ENCODE measurements at regions not wholly inside any gene's neighbourhood (a gene's known extent, or its start where the extent isn't known, plus 50 kb on each side); places are given as distances from the start of the nearest gene placed in this dataset.
A peak's percentile ranks its signal among the peaks of the same experiment; 100 is the strongest.
"Not testable (repeated sequence)": the region's sequence is repeated elsewhere in the genome, so short reads cannot be mapped to it uniquely, and the experiment has no call there.

GRCh38 chr12:107857191-107857590 is 82.7 kb downstream of the ASCL4 start:
- Histone ChIP-seq H3K4me2 (no peak overlapping the region), H3F3A (ENCODE audit: low read depth) (no peaks in the 10 kb centered on the region), H3K9ac (no peak overlapping the region), H3K4me3 (no peak overlapping the region), H3K36me3 (no peaks in the 10 kb centered on the region), H3K27ac (no peak overlapping the region), H3K27me3 (peaks cover 97% of the 10 kb centered on the region), H3K9me3 (ENCODE audit: low read depth) (no peaks in the 10 kb centered on the region), H4K20me1 (ENCODE audit: low read depth) (no peaks in the 10 kb centered on the region), H3K4me1 (no peaks in the 10 kb centered on the region), H3K79me2 (ENCODE audit: low read depth) (no peaks in the 10 kb centered on the region), H2AFZ (replicated peaks) (no peak overlapping the region)
- Mint-ChIP-seq H3K4me1 (no peaks in the 10 kb centered on the region), H3K27me3 (ENCODE audit: insufficient read depth, low read depth) (peaks cover 22% of the 10 kb centered on the region), H3K9me3 (no peaks in the 10 kb centered on the region), H3K4me3 (no peak overlapping the region), H3K27ac (no peak overlapping the region), H3K36me3 (no peaks in the 10 kb centered on the region)
- no peak for DNase-seq (ENCODE audit: low spot score)
- TF ChIP-seq CTCF (IDR thresholded peaks at IDR 0.05) (no peak), EZH2phosphoT487 (IDR thresholded peaks at IDR 0.05) (no peak)

GRCh38 chr12:107859367-107859766 is 84.9 kb downstream of the ASCL4 start:
- Histone ChIP-seq H4K20me1 (ENCODE audit: low read depth) (no peaks in the 10 kb centered on the region), H3K27ac (no peak overlapping the region), H3K9me3 (ENCODE audit: low read depth) (no peaks in the 10 kb centered on the region), H3K79me2 (ENCODE audit: low read depth) (no peaks in the 10 kb centered on the region), H3K4me2 (no peak overlapping the region), H3F3A (ENCODE audit: low read depth) (peaks cover under 1% of the 10 kb centered on the region), H3K27me3 (peaks cover 99% of the 10 kb centered on the region), H2AFZ (replicated peaks) (no peak overlapping the region), H3K36me3 (no peaks in the 10 kb centered on the region), H3K9ac (no peak overlapping the region), H3K4me1 (no peaks in the 10 kb centered on the region), H3K4me3 (no peak overlapping the region)
- H3K9me3 Mint-ChIP-seq = peaks cover 5% of the 10 kb centered on the region
- H3K27ac Mint-ChIP-seq = no peak overlapping the region
- H3K36me3 Mint-ChIP-seq = no peaks in the 10 kb centered on the region
- no peak for DNase-seq (ENCODE audit: low spot score)
- H3K27me3 Mint-ChIP-seq (ENCODE audit: insufficient read depth, low read depth) = peaks cover 42% of the 10 kb centered on the region
- TF ChIP-seq EZH2phosphoT487 (IDR thresholded peaks at IDR 0.05) = no peak
- TF ChIP-seq EZH2 (IDR thresholded peaks at IDR 0.05) = no peak
- TF ChIP-seq CTCF (IDR thresholded peaks at IDR 0.05) = no peak
- peaks cover 5% of the 10 kb centered on the region for H3K4me1 Mint-ChIP-seq
- no peak overlapping the region for H3K4me3 Mint-ChIP-seq

- Histone ChIP-seq H3K9ac (no peak overlapping the region), H3F3A (ENCODE audit: low read depth) (peaks cover 6% of the 10 kb centered on the region), H2AFZ (replicated peaks) (peak overlapping the region; percentile 75), H3K4me2 (peak overlapping the region; percentile 74), H3K36me3 (no peaks in the 10 kb centered on the region), H3K79me2 (ENCODE audit: low read depth) (no peaks in the 10 kb centered on the region), H3K4me1 (no peaks in the 10 kb centered on the region), H3K27ac (no peak overlapping the region), H3K9me3 (ENCODE audit: low read depth) (no peaks in the 10 kb centered on the region), H4K20me1 (ENCODE audit: low read depth) (no peaks in the 10 kb centered on the region), H3K27me3 (peaks cover 99% of the 10 kb centered on the region), H3K4me3 (peak overlapping the region; percentile 46)
- H3K36me3 Mint-ChIP-seq = no peaks in the 10 kb centered on the region
- peak; percentile 51 for DNase-seq (ENCODE audit: low spot score)
- H3K4me1 Mint-ChIP-seq = peaks cover 9% of the 10 kb centered on the region
- H3K27ac Mint-ChIP-seq = no peak overlapping the region
- H3K4me3 Mint-ChIP-seq = peak overlapping the region; percentile 76
- TF ChIP-seq EZH2 (IDR thresholded peaks at IDR 0.05) = peak; percentile 79
- TF ChIP-seq CTCF (IDR thresholded peaks at IDR 0.05) = no peak
- TF ChIP-seq EZH2phosphoT487 (IDR thresholded peaks at IDR 0.05) = no peak
- peaks cover 58% of the 10 kb centered on the region for H3K27me3 Mint-ChIP-seq (ENCODE audit: insufficient read depth, low read depth)
- H3K9me3 Mint-ChIP-seq = peaks cover 23% of the 10 kb centered on the region
These were observed 89.7 kb downstream of the ASCL4 start for GRCh38 chr12:107864235-107864634.

GRCh38 chr12:107864727-107865126 is 90.2 kb downstream of the ASCL4 start:
- peak overlapping the region; percentile 75 for H2AFZ ChIP-seq (replicated peaks)
- peaks cover 99% of the 10 kb centered on the region for H3K27me3 ChIP-seq
- H3K36me3 Mint-ChIP-seq; H3K27ac Mint-ChIP-seq; H3K36me3 ChIP-seq; H3F3A ChIP-seq (ENCODE audit: low read depth); H3K4me1 ChIP-seq; H3K9me3 ChIP-seq (ENCODE audit: low read depth); H4K20me1 ChIP-seq (ENCODE audit: low read depth); H3K4me1 Mint-ChIP-seq; H3K9ac ChIP-seq; H3K79me2 ChIP-seq (ENCODE audit: low read depth); H3K27ac ChIP-seq: not testable (repeated sequence)
- H3K27me3 Mint-ChIP-seq (ENCODE audit: insufficient read depth, low read depth) = peaks cover 58% of the 10 kb centered on the region
- H3K4me3 ChIP-seq = peak overlapping the region; percentile 46
- peak overlapping the region; percentile 76 for H3K4me3 Mint-ChIP-seq
- H3K9me3 Mint-ChIP-seq = peaks cover 23% of the 10 kb centered on the region
- H3K4me2 ChIP-seq = peak overlapping the region; percentile 74
- peak; percentile 18 for DNase-seq (ENCODE audit: low spot score)
